ENCODE measurements at regions not wholly inside any gene's neighbourhood (a gene's known extent, or its start where the extent isn't known, plus 50 kb on each side); places are given as distances from the start of the nearest gene placed in this dataset.

DNA sequence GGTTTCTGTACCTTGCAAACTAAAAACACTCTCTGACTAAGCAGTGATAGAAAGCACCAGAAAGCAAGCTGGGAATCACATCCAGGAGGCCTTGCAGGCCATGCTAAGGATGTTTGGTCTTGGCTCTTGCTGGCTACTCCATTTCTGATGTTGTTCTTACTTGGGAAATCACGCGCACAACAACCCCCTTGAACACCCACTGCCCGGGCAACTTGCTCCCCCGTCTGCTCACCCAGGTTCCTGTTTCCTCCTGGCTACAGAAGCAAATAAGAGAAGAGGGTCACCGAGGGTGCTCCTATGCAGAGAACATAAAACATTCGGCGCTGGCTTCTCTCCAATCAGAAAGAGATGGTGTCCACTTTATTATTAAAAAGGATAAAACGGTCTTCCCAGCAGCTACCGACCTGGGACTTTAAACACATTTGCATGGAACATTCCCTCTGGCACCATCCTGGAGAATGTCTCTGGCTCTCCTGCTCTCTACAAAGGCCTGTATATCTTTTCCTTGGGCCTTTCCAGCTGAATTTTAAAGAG, 271.2 kb upstream of the RPL38 start:
- TF ChIP-seq POLR2AphosphoS5 (IDR thresholded peaks at IDR 0.05; ENCODE audit: low read depth, low read length) (no peak), TAF1 (IDR thresholded peaks at IDR 0.05; ENCODE audit: borderline replicate concordance, insufficient read depth, low read length) (no peak), SIN3A (IDR thresholded peaks at IDR 0.05; ENCODE audit: borderline replicate concordance, insufficient read depth, low read length) (no peak), FOXP2 (optimal IDR thresholded peaks at IDR 0.05; ENCODE audit: borderline replicate concordance, extremely low read depth, extremely low read length, insufficient read depth) (no peak)
- TF ChIP-seq, protein P1, sequence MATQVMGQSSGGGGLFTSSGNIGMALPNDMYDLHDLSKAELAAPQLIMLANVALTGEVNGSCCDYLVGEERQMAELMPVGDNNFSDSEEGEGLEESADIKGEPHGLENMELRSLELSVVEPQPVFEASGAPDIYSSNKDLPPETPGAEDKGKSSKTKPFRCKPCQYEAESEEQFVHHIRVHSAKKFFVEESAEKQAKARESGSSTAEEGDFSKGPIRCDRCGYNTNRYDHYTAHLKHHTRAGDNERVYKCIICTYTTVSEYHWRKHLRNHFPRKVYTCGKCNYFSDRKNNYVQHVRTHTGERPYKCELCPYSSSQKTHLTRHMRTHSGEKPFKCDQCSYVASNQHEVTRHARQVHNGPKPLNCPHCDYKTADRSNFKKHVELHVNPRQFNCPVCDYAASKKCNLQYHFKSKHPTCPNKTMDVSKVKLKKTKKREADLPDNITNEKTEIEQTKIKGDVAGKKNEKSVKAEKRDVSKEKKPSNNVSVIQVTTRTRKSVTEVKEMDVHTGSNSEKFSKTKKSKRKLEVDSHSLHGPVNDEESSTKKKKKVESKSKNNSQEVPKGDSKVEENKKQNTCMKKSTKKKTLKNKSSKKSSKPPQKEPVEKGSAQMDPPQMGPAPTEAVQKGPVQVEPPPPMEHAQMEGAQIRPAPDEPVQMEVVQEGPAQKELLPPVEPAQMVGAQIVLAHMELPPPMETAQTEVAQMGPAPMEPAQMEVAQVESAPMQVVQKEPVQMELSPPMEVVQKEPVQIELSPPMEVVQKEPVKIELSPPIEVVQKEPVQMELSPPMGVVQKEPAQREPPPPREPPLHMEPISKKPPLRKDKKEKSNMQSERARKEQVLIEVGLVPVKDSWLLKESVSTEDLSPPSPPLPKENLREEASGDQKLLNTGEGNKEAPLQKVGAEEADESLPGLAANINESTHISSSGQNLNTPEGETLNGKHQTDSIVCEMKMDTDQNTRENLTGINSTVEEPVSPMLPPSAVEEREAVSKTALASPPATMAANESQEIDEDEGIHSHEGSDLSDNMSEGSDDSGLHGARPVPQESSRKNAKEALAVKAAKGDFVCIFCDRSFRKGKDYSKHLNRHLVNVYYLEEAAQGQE (IDR thresholded peaks at IDR 0.05; ENCODE audit: insufficient read depth in 1 of 2, low read depth in 2 of 2, low read length in 2 of 2), result no peak

DNA sequence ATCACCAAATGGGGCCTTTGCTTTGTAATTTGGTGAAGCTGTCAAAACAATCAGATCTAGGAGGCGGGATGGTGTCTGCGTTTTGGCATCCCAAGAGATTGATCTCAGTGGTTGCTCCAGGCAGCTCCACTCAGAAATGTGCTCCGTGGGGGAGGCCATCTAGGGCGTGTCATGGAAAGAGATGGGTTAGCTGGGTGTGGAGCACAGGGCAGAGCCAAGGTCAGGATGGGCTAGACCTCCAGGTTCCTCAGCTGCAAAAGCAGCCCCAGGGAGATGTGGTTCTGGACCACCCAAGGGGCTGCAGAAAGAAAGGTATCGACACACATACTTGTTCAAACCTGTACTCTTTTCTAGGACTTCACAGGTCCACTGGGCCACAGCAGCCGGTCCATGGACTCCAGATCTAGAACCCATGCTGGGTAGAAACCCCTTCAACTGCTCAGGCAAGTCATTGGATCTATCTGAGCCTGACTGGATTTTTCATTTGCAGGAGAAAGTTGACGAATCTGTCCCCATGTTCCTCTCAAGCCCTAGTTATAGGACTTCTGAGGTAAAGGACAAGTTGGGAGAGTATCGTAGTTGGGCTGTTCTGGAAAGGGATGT, 270.2 kb upstream of the RPL38 start:
- no peak for TF ChIP-seq POLR2AphosphoS5 (IDR thresholded peaks at IDR 0.05; ENCODE audit: low read depth, low read length)
- TF ChIP-seq SIN3A (IDR thresholded peaks at IDR 0.05; ENCODE audit: borderline replicate concordance, insufficient read depth, low read length), result no peak
- TF ChIP-seq, protein P1 (IDR thresholded peaks at IDR 0.05; ENCODE audit: insufficient read depth in 1 of 2, low read depth in 2 of 2, low read length in 2 of 2), result no peak
- no peak for TF ChIP-seq FOXP2 (optimal IDR thresholded peaks at IDR 0.05; ENCODE audit: borderline replicate concordance, extremely low read depth, extremely low read length, insufficient read depth)
- no peak for TF ChIP-seq TAF1 (IDR thresholded peaks at IDR 0.05; ENCODE audit: borderline replicate concordance, insufficient read depth, low read length)

- TF ChIP-seq POLR2AphosphoS5 (IDR thresholded peaks at IDR 0.05; ENCODE audit: low read depth, low read length), result no peak
- TF ChIP-seq TAF1 (IDR thresholded peaks at IDR 0.05; ENCODE audit: borderline replicate concordance, insufficient read depth, low read length), result no peak
- TF ChIP-seq SIN3A (IDR thresholded peaks at IDR 0.05; ENCODE audit: borderline replicate concordance, insufficient read depth, low read length), result no peak
- no peak for TF ChIP-seq FOXP2 (optimal IDR thresholded peaks at IDR 0.05; ENCODE audit: borderline replicate concordance, extremely low read depth, extremely low read length, insufficient read depth)
- TF ChIP-seq, protein P1 (IDR thresholded peaks at IDR 0.05; ENCODE audit: insufficient read depth in 1 of 2, low read depth in 2 of 2, low read length in 2 of 2), result no peak
Measured at GRCh38 chr17:73933871-73934270, 269.6 kb upstream of the RPL38 start.

GRCh38 chr17:73934696-73935095, 268.8 kb upstream of the RPL38 start:
- TF ChIP-seq TAF1 (IDR thresholded peaks at IDR 0.05; ENCODE audit: borderline replicate concordance, insufficient read depth, low read length) (no peak), POLR2AphosphoS5 (IDR thresholded peaks at IDR 0.05; ENCODE audit: low read depth, low read length) (no peak), SIN3A (IDR thresholded peaks at IDR 0.05; ENCODE audit: borderline replicate concordance, insufficient read depth, low read length) (no peak)

- TF ChIP-seq TAF1 (IDR thresholded peaks at IDR 0.05; ENCODE audit: borderline replicate concordance, insufficient read depth, low read length), result no peak
- no peak for TF ChIP-seq POLR2AphosphoS5 (IDR thresholded peaks at IDR 0.05; ENCODE audit: low read depth, low read length)
- TF ChIP-seq, protein P1 (IDR thresholded peaks at IDR 0.05; ENCODE audit: insufficient read depth in 1 of 2, low read depth in 2 of 2, low read length in 2 of 2), result no peak
- no peak for TF ChIP-seq SIN3A (IDR thresholded peaks at IDR 0.05; ENCODE audit: borderline replicate concordance, insufficient read depth, low read length)
- TF ChIP-seq FOXP2 (optimal IDR thresholded peaks at IDR 0.05; ENCODE audit: borderline replicate concordance, extremely low read depth, extremely low read length, insufficient read depth), result no peak
Measured at GRCh38 chr17:73936908-73937627, 266.4 kb upstream of the RPL38 start.

Data from PFSK-1 (cell line).